Keratinocyte (primary cell): ENCODE measurements at regions not wholly inside any gene's neighbourhood (a gene's known extent, or its start where the extent isn't known, plus 50 kb on each side); places are given as distances from the start of the nearest gene placed in this dataset.

ENCODE experiments used
- DNase-seq: peaks from one replicate; pipeline ENCODE4 v3.0.0-alpha.2; 2011; ENCODE audit warnings: low read depth, missing footprints, low spot score
- FAIRE-seq: peaks from 2 replicates; lab custom pipeline; 2011; peaks lifted over from hg19 to GRCh38; lab: Jason Lieb, UNC
- H2AFZ ChIP-seq: 2 replicates; pipeline ENCODE4 v1.6.0; 2012; ENCODE audit warnings: low read length, control low read depth, inconsistent platforms; ENCODE audit not compliant: control insufficient read depth
- H3K27ac ChIP-seq: 2 replicates; pipeline ENCODE4 v1.5.1; 2011; ENCODE audit warnings: low read length; ENCODE audit not compliant: control insufficient read depth, insufficient read depth
- H3K27me3 ChIP-seq: 3 replicates; pipeline ENCODE4 v1.6.0; 2011; ENCODE audit warnings: low read length; ENCODE audit not compliant: control insufficient read depth, insufficient read depth; ENCODE audit errors: extremely low read depth
- H3K36me3 ChIP-seq, 2 experiments: 2 replicates in 1 of 2; 3 replicates in 1 of 2; pipeline ENCODE4 v1.5.1; 2011; ENCODE audit warnings: low read length in 2 of 2, mild to moderate bottlenecking in 1 of 2; ENCODE audit not compliant: control insufficient read depth in 2 of 2, insufficient read depth in 2 of 2; ENCODE audit errors: extremely low read depth in 1 of 2
- H3K4me1 ChIP-seq: 3 replicates; pipeline ENCODE4 v1.5.1; 2011; ENCODE audit warnings: low read length; ENCODE audit not compliant: control insufficient read depth, insufficient read depth; ENCODE audit errors: extremely low read depth
- H3K4me2 ChIP-seq: 3 replicates; pipeline ENCODE4 v1.6.0; 2011; ENCODE audit warnings: low read depth, low read length; ENCODE audit not compliant: control insufficient read depth, insufficient read depth; ENCODE audit errors: extremely low read depth
- H3K4me3 ChIP-seq, 3 experiments: fragments of 200-600 bp in 1 of 3; sonication (generic) in 1 of 3; 2 replicates in 2 of 3; 3 replicates in 1 of 3; pipeline ENCODE4 v1.5.1; 2011 to 2016; ENCODE audit warnings: low read length in 3 of 3, mild to moderate bottlenecking in 3 of 3, control low read depth in 2 of 3, inconsistent platforms in 1 of 3, low read depth in 1 of 3, mixed read lengths in 1 of 3, mixed run types in 1 of 3, moderate library complexity in 1 of 3; ENCODE audit not compliant: control insufficient read depth in 2 of 3, insufficient read depth in 2 of 3; ENCODE audit errors: extremely low read depth in 1 of 3
- H3K79me2 ChIP-seq: 2 replicates; pipeline ENCODE4 v1.6.0; 2012; ENCODE audit warnings: low read length; ENCODE audit not compliant: control insufficient read depth, insufficient read depth
- H3K9ac ChIP-seq: 3 replicates; pipeline ENCODE4 v1.6.0; 2011; ENCODE audit warnings: low read length; ENCODE audit not compliant: control insufficient read depth, insufficient read depth; ENCODE audit errors: extremely low read depth
- H3K9me1 ChIP-seq: 3 replicates; pipeline ENCODE4 v1.6.0; 2011; ENCODE audit warnings: low read length; ENCODE audit not compliant: control insufficient read depth, insufficient read depth; ENCODE audit errors: extremely low read depth
- H3K9me3 ChIP-seq: 2 replicates; pipeline ENCODE4 v1.5.1; 2012; ENCODE audit warnings: low read depth, low read length; ENCODE audit not compliant: control insufficient read depth
- H4K20me1 ChIP-seq: 3 replicates; pipeline ENCODE4 v1.6.0; 2011; ENCODE audit warnings: low read length; ENCODE audit not compliant: control insufficient read depth, insufficient read depth; ENCODE audit errors: extremely low read depth
- CTCF ChIP-seq, 3 experiments: IDR thresholded peaks in 1 of 3; conservative IDR thresholded peaks in 1 of 3; optimal IDR thresholded peaks in 1 of 3; 2 replicates in 2 of 3; 3 replicates in 1 of 3; pipeline versions ENCODE3 to v1.5.1; 2011; ENCODE audit warnings: low read length in 3 of 3, mild to moderate bottlenecking in 3 of 3, moderate library complexity in 2 of 3, control low read depth in 1 of 3, inconsistent platforms in 1 of 3; ENCODE audit not compliant: insufficient read depth in 2 of 3; ENCODE audit errors: extremely low read depth in 1 of 3
- EZH2 ChIP-seq: IDR thresholded peaks from one replicate; pipeline ENCODE4 v1.6.1; 2012; ENCODE audit warnings: inconsistent platforms, mild to moderate bottlenecking, low read length, moderate library complexity
- dilution Hi-C: fragments of 300-500 bp; cut with MboI; formaldehyde crosslinking; loops from one replicate; pipeline ENCODE4 v1.7.0; 2020; ENCODE audit warnings: low sequenced_read_pairs; ENCODE audit not compliant: extremely low pct_ligation_motif_present

- H3K27ac ChIP-seq = no peak overlapping the region
- TF ChIP-seq CTCF (optimal IDR thresholded peaks at IDR 0.05 in 1 of 3, IDR thresholded peaks at IDR 0.05 in 1 of 3, conservative IDR thresholded peaks at IDR 0.05 in 1 of 3; ENCODE audit: extremely low read depth in 1 of 3, insufficient read depth in 2 of 3, low read length in 3 of 3) (no peak), EZH2 (no peak)
- H4K20me1 ChIP-seq = no peaks in the 10 kb centered on the region
- H3K4me3 ChIP-seq = no peak overlapping the region
- H2AFZ ChIP-seq = no peak overlapping the region
- FAIRE-seq = no peak
- no peaks in the 10 kb centered on the region for H3K79me2 ChIP-seq
- H3K9me3 ChIP-seq = no peaks in the 10 kb centered on the region
- no peaks in the 10 kb centered on the region for H3K4me1 ChIP-seq
- H3K9ac ChIP-seq = no peak overlapping the region
- no peaks in the 10 kb centered on the region for H3K9me1 ChIP-seq
- H3K27me3 ChIP-seq = no peaks in the 10 kb centered on the region
- no peaks in the 10 kb centered on the region for H3K36me3 ChIP-seq
- dilution Hi-C loops = no loop called here
- no peak for DNase-seq
- no peak overlapping the region for H3K4me2 ChIP-seq
These were observed 1612.4 kb upstream of the LRRTM3 start for GRCh38 chr10:65313406-65313805.

- dilution Hi-C loops = no loop called here
- H3K9me1 ChIP-seq = no peaks in the 10 kb centered on the region
- no peak overlapping the region for H3K4me2 ChIP-seq
- H3K27ac ChIP-seq = no peak overlapping the region
- no peak for DNase-seq
- no peaks in the 10 kb centered on the region for H3K27me3 ChIP-seq
- no peak overlapping the region for H2AFZ ChIP-seq
- H3K9ac ChIP-seq = no peak overlapping the region
- H3K9me3 ChIP-seq = no peaks in the 10 kb centered on the region
- no peak for FAIRE-seq
- no peaks in the 10 kb centered on the region for H3K36me3 ChIP-seq
- H4K20me1 ChIP-seq = no peaks in the 10 kb centered on the region
- H3K79me2 ChIP-seq = no peaks in the 10 kb centered on the region
- H3K4me3 ChIP-seq = no peak overlapping the region
- TF ChIP-seq EZH2 (no peak), CTCF (optimal IDR thresholded peaks at IDR 0.05 in 1 of 3, IDR thresholded peaks at IDR 0.05 in 1 of 3, conservative IDR thresholded peaks at IDR 0.05 in 1 of 3; ENCODE audit: extremely low read depth in 1 of 3, insufficient read depth in 2 of 3, low read length in 3 of 3) (no peak)
- H3K4me1 ChIP-seq = no peaks in the 10 kb centered on the region
These were observed 1611.6 kb upstream of the LRRTM3 start for GRCh38 chr10:65314253-65314652.
